WTC11 (cell line): ENCODE measurements at regions not wholly inside any gene's neighbourhood (a gene's known extent, or its start where the extent isn't known, plus 50 kb on each side); places are given as distances from the start of the nearest gene placed in this dataset.

Source experiments
- ATAC-seq: fragments of 200-7000 bp; cut with Tn5 transposase; 2 replicates; pipeline ENCODE4 v1.10.0; 2021; ENCODE audit warnings: mild to moderate bottlenecking, moderate library complexity
- CTCF ChIA-PET: fragments of 300-600 bp; sonication (Branson Sonifier 250); formaldehyde crosslinking; loops from one replicate; lab custom pipeline; 2021; ENCODE audit warnings: antibody characterized with exemption; lab: Charles Lee
- POLR2A ChIA-PET: fragments of 350-600 bp; sonication (Branson Sonifier 250); formaldehyde crosslinking; loops from one replicate; lab custom pipeline; 2021; ENCODE audit warnings: antibody characterized with exemption; lab: Charles Lee
- DNase-seq: peaks from one replicate; pipeline ENCODE4 v3.0.0; 2021; ENCODE audit warnings: low spot score
- H3K27ac Mint-ChIP-seq: 2 replicates; pipeline ENCODE4 v1.8.0; 2021; ENCODE audit warnings: mixed read lengths
- H3K27me3 Mint-ChIP-seq: 2 replicates; pipeline ENCODE4 v1.8.0; 2021; ENCODE audit warnings: low read depth, mild to moderate bottlenecking, moderate library complexity, mixed read lengths
- H3K36me3 Mint-ChIP-seq: 2 replicates; pipeline ENCODE4 v1.8.0; 2021; ENCODE audit warnings: mixed read lengths
- H3K4me1 Mint-ChIP-seq: 2 replicates; pipeline ENCODE4 v1.8.0; 2022; ENCODE audit warnings: mixed read lengths
- H3K4me3 Mint-ChIP-seq: 2 replicates; pipeline ENCODE4 v1.8.0; 2021; ENCODE audit warnings: mild to moderate bottlenecking, moderate library complexity, mixed read lengths
- H3K9me3 Mint-ChIP-seq: 2 replicates; pipeline ENCODE4 v1.8.0; 2021; ENCODE audit warnings: mixed read lengths
- ESRRA ChIP-seq: sonication (generic); formaldehyde crosslinking; IDR thresholded peaks from 2 replicates; pipeline ENCODE4 v1.8.1; 2022; ENCODE audit warnings: mild to moderate bottlenecking, missing genetic modification reagents, borderline replicate concordance
- NR1H2 ChIP-seq: sonication (generic); formaldehyde crosslinking; IDR thresholded peaks from 2 replicates; pipeline ENCODE4 v1.9.0; 2021; ENCODE audit warnings: mild to moderate bottlenecking, moderate library complexity, missing genetic modification reagents
- TP53 ChIP-seq: sonication (generic); formaldehyde crosslinking; IDR thresholded peaks from 2 replicates; pipeline ENCODE4 v1.8.1; 2023; ENCODE audit warnings: mild to moderate bottlenecking, missing genetic modification reagents
- USF1 ChIP-seq: sonication (generic); formaldehyde crosslinking; IDR thresholded peaks from 2 replicates; pipeline ENCODE4 v1.8.0; 2022; ENCODE audit warnings: mild to moderate bottlenecking, missing genetic modification reagents
- ZNF121 ChIP-seq: sonication (generic); formaldehyde crosslinking; IDR thresholded peaks from 2 replicates; pipeline ENCODE4 v1.8.0; 2023; ENCODE audit warnings: missing genetic modification reagents
- ZNF138 ChIP-seq: sonication (generic); formaldehyde crosslinking; conservative IDR thresholded peaks from 2 replicates; pipeline ENCODE4 v1.8.1; 2022; ENCODE audit warnings: mild to moderate bottlenecking, moderate library complexity, missing genetic modification reagents
- ZNF423 ChIP-seq: fragments of 250-450 bp; sonication (Bioruptor Pico); IDR thresholded peaks from 2 replicates; pipeline ENCODE4 v2.1.2; 2022; ENCODE audit warnings: mild to moderate bottlenecking, moderate library complexity
- ZNF532 ChIP-seq: fragments of 250-450 bp; sonication (Bioruptor Pico); IDR thresholded peaks from 2 replicates; pipeline ENCODE4 v1.9.0; 2021; ENCODE audit warnings: mild to moderate bottlenecking, borderline replicate concordance
- ZNF671 ChIP-seq: fragments of 250-450 bp; sonication (Bioruptor Pico); IDR thresholded peaks from 2 replicates; pipeline ENCODE4 v1.8.0; 2021; ENCODE audit warnings: mild to moderate bottlenecking
- TF ChIP-seq, protein P1 (sequence below): fragments of 250-450 bp; sonication (Bioruptor Pico); IDR thresholded peaks from 2 replicates; pipeline ENCODE4 v1.8.0; 2021; ENCODE audit warnings: mild to moderate bottlenecking
- TF ChIP-seq, protein P2 (sequence below): sonication (generic); formaldehyde crosslinking; IDR thresholded peaks from 2 replicates; pipeline ENCODE4 v1.8.1; 2022; ENCODE audit warnings: low read depth, missing genetic modification reagents, borderline replicate concordance
- TF ChIP-seq, protein P3 (sequence below): fragments of 250-450 bp; sonication (Bioruptor Pico); conservative IDR thresholded peaks from 2 replicates; pipeline ENCODE4 v1.9.0; 2021; ENCODE audit warnings: mild to moderate bottlenecking

GRCh38 chr5:39660020-39660419 is 235.2 kb upstream of the DAB2 start (continued):
- no peak for TF ChIP-seq ZNF532 (CRISPR knock-in tag)
- TF ChIP-seq, all 79 proteins: peak for 0

- H3K4me1 Mint-ChIP-seq, result peaks cover 14% of the 10 kb centered on the region
- H3K4me3 Mint-ChIP-seq, result no peak overlapping the region
- POLR2A ChIA-PET, result no interaction called here
- no peak for DNase-seq
- TF ChIP-seq, protein P1, sequence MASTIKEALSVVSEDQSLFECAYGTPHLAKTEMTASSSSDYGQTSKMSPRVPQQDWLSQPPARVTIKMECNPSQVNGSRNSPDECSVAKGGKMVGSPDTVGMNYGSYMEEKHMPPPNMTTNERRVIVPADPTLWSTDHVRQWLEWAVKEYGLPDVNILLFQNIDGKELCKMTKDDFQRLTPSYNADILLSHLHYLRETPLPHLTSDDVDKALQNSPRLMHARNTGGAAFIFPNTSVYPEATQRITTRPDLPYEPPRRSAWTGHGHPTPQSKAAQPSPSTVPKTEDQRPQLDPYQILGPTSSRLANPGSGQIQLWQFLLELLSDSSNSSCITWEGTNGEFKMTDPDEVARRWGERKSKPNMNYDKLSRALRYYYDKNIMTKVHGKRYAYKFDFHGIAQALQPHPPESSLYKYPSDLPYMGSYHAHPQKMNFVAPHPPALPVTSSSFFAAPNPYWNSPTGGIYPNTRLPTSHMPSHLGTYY (CRISPR knock-in tag), result no peak
- no peak for TF ChIP-seq NR1H2 (CRISPR knock-in tag)
- TF ChIP-seq, all 79 proteins: peak for 0
- CTCF ChIA-PET, result no interaction called here
- Mint-ChIP-seq H3K9me3 (peaks cover 6% of the 10 kb centered on the region; the same call in 1 of the 2 replicates), H3K27ac (no peak overlapping the region), H3K36me3 (no peaks in the 10 kb centered on the region), H3K27me3 (peaks cover 29% of the 10 kb centered on the region)
- ATAC-seq, result no peak
Observed at GRCh38 chr5:39658866-39659265, 234.1 kb upstream of the DAB2 start.

DNA sequence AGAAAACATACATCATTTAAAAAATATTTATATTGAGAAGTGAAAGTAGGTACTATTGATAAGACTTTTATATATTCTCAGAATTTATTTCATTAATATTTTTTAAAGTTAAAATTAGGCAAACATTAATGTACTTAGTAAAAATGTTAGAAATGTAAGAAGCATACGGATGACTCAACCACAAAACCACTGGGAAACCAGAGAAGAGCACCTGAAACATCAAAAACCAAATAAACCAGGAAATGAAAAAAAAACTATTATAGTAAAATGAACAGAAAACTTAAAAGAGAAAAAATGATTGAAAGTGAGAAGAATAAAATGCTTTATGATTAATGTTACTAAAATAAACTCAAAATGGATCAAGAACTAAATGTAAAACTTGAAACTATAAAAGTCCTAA is 233.2 kb upstream of the DAB2 start:
- Mint-ChIP-seq H3K27ac (no peak overlapping the region), H3K27me3 (peaks cover 29% of the 10 kb centered on the region), H3K4me3 (no peak overlapping the region), H3K4me1 (peaks cover 14% of the 10 kb centered on the region), H3K9me3 (peaks cover 11% of the 10 kb centered on the region; the same call in 1 of the 2 replicates)
- no peak for ATAC-seq
- TF ChIP-seq ZNF671 (no peak), ZNF423 (CRISPR knock-in tag) (no peak), USF1 (CRISPR knock-in tag) (no peak), ZNF138 (CRISPR knock-in tag) (no peak), ZNF121 (CRISPR knock-in tag) (no peak), TP53 (no peak), ESRRA (no peak)
- TF ChIP-seq, protein P2, sequence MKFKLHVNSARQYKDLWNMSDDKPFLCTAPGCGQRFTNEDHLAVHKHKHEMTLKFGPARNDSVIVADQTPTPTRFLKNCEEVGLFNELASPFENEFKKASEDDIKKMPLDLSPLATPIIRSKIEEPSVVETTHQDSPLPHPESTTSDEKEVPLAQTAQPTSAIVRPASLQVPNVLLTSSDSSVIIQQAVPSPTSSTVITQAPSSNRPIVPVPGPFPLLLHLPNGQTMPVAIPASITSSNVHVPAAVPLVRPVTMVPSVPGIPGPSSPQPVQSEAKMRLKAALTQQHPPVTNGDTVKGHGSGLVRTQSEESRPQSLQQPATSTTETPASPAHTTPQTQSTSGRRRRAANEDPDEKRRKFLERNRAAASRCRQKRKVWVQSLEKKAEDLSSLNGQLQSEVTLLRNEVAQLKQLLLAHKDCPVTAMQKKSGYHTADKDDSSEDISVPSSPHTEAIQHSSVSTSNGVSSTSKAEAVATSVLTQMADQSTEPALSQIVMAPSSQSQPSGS (CRISPR knock-in tag), result no peak
- TF ChIP-seq, protein P3, sequence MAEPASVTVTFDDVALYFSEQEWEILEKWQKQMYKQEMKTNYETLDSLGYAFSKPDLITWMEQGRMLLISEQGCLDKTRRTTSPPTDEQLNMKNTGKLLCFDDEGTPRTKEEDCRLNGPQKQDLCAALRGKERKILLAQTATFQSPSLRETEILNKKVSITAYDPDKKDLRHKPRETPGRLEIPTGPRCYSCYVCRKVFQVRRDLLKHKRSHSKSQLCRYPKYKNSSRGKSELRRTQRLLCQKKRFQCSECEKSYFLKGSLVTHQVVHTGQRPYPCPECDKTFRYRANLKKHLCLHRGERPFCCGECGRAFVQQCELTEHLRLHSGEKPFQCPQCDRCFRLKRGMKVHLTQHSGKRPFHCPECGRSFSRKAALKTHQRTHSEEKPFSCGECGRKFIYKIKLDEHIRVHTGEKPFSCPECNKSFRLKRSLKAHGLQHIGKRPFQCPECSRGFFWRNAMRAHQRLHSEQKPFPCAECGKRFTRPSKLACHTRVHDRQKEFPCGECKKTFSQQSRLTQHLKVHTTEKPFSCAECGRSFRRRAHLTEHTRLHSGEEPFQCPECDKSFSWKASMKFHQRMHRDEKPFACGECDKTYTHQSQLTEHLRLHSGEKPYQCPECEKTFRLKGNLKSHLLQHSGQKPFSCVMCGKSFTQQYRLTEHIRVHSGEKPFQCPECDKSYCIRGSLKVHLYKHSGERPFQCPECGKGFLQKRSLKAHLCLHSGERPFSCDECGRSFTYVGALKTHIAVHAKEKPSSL (CRISPR knock-in tag), result no peak
- TF ChIP-seq, all 79 proteins: peak for 0
- CTCF ChIA-PET, result no interaction called here
- POLR2A ChIA-PET, result no interaction called here
- no peak for DNase-seq
- H3K36me3 Mint-ChIP-seq, result no peaks in the 10 kb centered on the region
